Spleen (tissue), 11 donors: ENCODE measurements at regions not wholly inside any gene's neighbourhood (a gene's known extent, or its start where the extent isn't known, plus 50 kb on each side); places are given as distances from the start of the nearest gene placed in this dataset.

Experiments
- DNase-seq: peaks from one replicate; pipeline ENCODE4 v3.0.0-alpha.2; 2020
- H3K27ac ChIP-seq, 8 donors: fragments of 200-600 bp; sonication (generic) in 7 of 8; 1 replicate in 4 of 8; 2 replicates in 4 of 8; pipeline versions ENCODE4 v1.5.0 to v1.8.0; 2016 to 2021; ENCODE audit warnings: inconsistent platforms in 4 of 8, mild to moderate bottlenecking in 4 of 8, moderate library complexity in 1 of 8
- H3K27me3 ChIP-seq, 7 donors: fragments of 200-600 bp; sonication (generic) in 6 of 7; replicated peaks in 1 of 7; 1 replicate in 4 of 7; 2 replicates in 3 of 7; pipeline versions ENCODE4 v1.5.0 to v1.8.0; 2016 to 2021; ENCODE audit warnings: inconsistent platforms in 3 of 7, mild to moderate bottlenecking in 1 of 7
- H3K36me3 ChIP-seq, 6 donors: fragments of 200-600 bp; sonication (generic) in 5 of 6; 1 replicate in 4 of 6; 2 replicates in 2 of 6; pipeline versions ENCODE4 v1.5.0 to v1.8.0; 2016 to 2021; ENCODE audit warnings: inconsistent platforms in 2 of 6
- H3K4me1 ChIP-seq, 6 donors: fragments of 200-600 bp; sonication (generic) in 5 of 6; 1 replicate in 3 of 6; 2 replicates in 3 of 6; pipeline versions ENCODE4 v1.5.0 to v1.8.0; 2016 to 2021; ENCODE audit warnings: inconsistent platforms in 3 of 6
- H3K4me3 ChIP-seq, 8 donors: fragments of 200-600 bp; sonication (generic) in 7 of 8; 1 replicate in 4 of 8; 2 replicates in 4 of 8; pipeline versions ENCODE4 v1.5.0 to v1.8.0; 2016 to 2021; ENCODE audit warnings: inconsistent platforms in 4 of 8, mild to moderate bottlenecking in 4 of 8, moderate library complexity in 2 of 8
- H3K9me3 ChIP-seq, 8 donors: fragments of 200-600 bp; sonication (generic) in 7 of 8; 1 replicate in 4 of 8; 2 replicates in 4 of 8; pipeline versions ENCODE4 v1.5.0 to v1.8.0; 2016 to 2021; ENCODE audit warnings: inconsistent platforms in 4 of 8
- POLR2A ChIP-seq, 3 donors: fragments of 450-650 bp; IDR thresholded peaks; one replicate each; pipeline ENCODE4 v1.5.1; 2017; ENCODE audit warnings: antibody characterized with exemption in 3 of 3, mild to moderate bottlenecking in 1 of 3
- POLR2AphosphoS5 ChIP-seq, 3 donors: sonication (generic); formaldehyde crosslinking; IDR thresholded peaks; one replicate each; pipeline ENCODE4 v1.5.1; 2017; ENCODE audit warnings: antibody characterized with exemption in 3 of 3
- WGBS, 5 donors: extraction: QIAGEN DNeasy Blood & Tissue Kit in 3 of 5; methylation state at CpG; one replicate each; pipeline versions ENCODE4 v1.1.5 to v1.1.7; 2013 to 2018; 5-methylcytosine and 5-hydroxymethylcytosine counted together
- intact Hi-C: fragments of 100-400 bp; cut with DNase I; formaldehyde crosslinking; loops from one replicate; pipeline ENCODE4 v1.15.0; 2023; ENCODE audit warnings: low total_unique reads
- TF ChIP-seq, protein P1 (sequence below), 11 experiments: fragments of 200-600 bp in 7 of 11; fragments of 450-650 bp in 4 of 11; sonication (generic) in 4 of 11; IDR thresholded peaks in 8 of 11; conservative IDR thresholded peaks in 3 of 11; 1 replicate in 7 of 11; 2 replicates in 4 of 11; pipeline versions ENCODE4 v1.4.0 to v1.8.0; 2016 to 2021; ENCODE audit warnings: antibody characterized with exemption in 11 of 11, inconsistent platforms in 4 of 11, mild to moderate bottlenecking in 1 of 11
- donor health status: healthy with polysubstance abuse.
- donor health status: DM: no; HTN: no; CAD: no; lungs with moderate emphysema.
- donor health status: DM: no; HTN: no; CAD: no.
- donor health status: Bipolar disorder and iron deficiency.
- donor health status: healthy.
- donor health status: DM: no; HTN: no; CAD: no.
- donor health status: DM: yes; HTN: yes; CAD: no.

- Histone ChIP-seq H3K9me3 (no peaks in the 10 kb centered on the region), H3K4me1 (no peaks in the 10 kb centered on the region), H3K36me3 (no peaks in the 10 kb centered on the region), H3K4me3 (no peak overlapping the region), H3K27ac (no peak overlapping the region), H3K27me3 (no peaks in the 10 kb centered on the region)
- TF ChIP-seq, protein P1, sequence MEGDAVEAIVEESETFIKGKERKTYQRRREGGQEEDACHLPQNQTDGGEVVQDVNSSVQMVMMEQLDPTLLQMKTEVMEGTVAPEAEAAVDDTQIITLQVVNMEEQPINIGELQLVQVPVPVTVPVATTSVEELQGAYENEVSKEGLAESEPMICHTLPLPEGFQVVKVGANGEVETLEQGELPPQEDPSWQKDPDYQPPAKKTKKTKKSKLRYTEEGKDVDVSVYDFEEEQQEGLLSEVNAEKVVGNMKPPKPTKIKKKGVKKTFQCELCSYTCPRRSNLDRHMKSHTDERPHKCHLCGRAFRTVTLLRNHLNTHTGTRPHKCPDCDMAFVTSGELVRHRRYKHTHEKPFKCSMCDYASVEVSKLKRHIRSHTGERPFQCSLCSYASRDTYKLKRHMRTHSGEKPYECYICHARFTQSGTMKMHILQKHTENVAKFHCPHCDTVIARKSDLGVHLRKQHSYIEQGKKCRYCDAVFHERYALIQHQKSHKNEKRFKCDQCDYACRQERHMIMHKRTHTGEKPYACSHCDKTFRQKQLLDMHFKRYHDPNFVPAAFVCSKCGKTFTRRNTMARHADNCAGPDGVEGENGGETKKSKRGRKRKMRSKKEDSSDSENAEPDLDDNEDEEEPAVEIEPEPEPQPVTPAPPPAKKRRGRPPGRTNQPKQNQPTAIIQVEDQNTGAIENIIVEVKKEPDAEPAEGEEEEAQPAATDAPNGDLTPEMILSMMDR (IDR thresholded peaks at IDR 0.05 in 8 of 11, conservative IDR thresholded peaks at IDR 0.05 in 3 of 11): no peak
- no peak for TF ChIP-seq POLR2A (IDR thresholded peaks at IDR 0.05)
- no peak for TF ChIP-seq POLR2AphosphoS5 (IDR thresholded peaks at IDR 0.05)
- WGBS, 5 donors: 88 to 98% (median 93%) methylated on average over 4 of the region's 4 CpGs
- intact Hi-C loops: no loop called here
- DNase-seq: no peak
Measured at GRCh38 chr2:36044411-36044810, 311.2 kb upstream of the CRIM1 start.

DNA sequence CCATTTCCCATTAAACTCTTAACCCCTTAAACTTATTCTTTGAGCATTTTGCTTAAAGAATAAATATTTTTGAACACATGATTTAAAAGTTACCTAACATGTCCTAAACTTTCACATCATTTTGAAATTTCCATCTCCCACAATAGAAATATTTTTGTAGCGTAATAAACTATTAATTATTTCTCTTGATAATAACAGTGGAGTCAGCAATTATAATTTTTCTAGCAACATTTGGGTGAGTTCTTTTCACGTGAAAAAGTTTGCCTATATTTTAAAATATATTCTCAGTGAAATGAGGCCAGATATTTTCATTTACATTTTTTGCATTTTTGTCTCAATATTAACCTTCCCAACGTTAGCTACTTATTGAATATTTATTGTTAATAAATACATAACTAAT is 320.4 kb upstream of the CRIM1 start:
- Histone ChIP-seq H3K36me3 (no peaks in the 10 kb centered on the region), H3K4me1 (no peaks in the 10 kb centered on the region), H3K27ac (no peak overlapping the region), H3K9me3 (peaks cover 0 to 4% (median 0%) of the 10 kb centered on the region in 8 donors), H3K27me3 (no peaks in the 10 kb centered on the region), H3K4me3 (no peak overlapping the region)
- intact Hi-C loops: no loop called here
- no peak for DNase-seq
- TF ChIP-seq POLR2A (IDR thresholded peaks at IDR 0.05) (no peak), POLR2AphosphoS5 (IDR thresholded peaks at IDR 0.05) (no peak)
- TF ChIP-seq, protein P1 (IDR thresholded peaks at IDR 0.05 in 8 of 11, conservative IDR thresholded peaks at IDR 0.05 in 3 of 11): no peak
- 71 to 89% (median 79%) methylated on average over 3 of the region's 3 CpGs for WGBS, 5 donors

DNA sequence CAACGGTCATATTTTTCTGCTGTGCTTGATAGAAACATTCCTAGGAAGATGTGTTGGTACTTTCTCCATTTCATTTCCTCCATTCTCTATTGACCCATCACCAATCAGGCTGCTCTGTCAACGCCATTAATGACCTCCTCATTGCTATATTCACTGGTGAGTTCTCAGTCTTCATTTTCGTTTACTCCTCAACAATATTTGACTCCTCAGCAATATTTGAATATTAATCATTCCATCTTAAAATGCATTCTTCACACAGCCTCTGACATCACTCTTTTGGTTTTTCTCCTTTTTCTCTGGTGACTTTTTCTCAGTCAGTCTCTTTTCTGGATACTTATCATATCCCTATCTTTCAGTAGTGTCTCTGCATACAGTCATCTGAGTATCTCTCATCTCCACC is 323.5 kb upstream of the CRIM1 start:
- no peak overlapping the region for H3K27ac ChIP-seq
- H3K4me1 ChIP-seq: no peaks in the 10 kb centered on the region
- H3K36me3 ChIP-seq: no peaks in the 10 kb centered on the region
- intact Hi-C loops: no loop called here
- no peaks in the 10 kb centered on the region for H3K27me3 ChIP-seq
- TF ChIP-seq POLR2AphosphoS5 (IDR thresholded peaks at IDR 0.05) (no peak), POLR2A (IDR thresholded peaks at IDR 0.05) (no peak)
- TF ChIP-seq, protein P1 (IDR thresholded peaks at IDR 0.05 in 8 of 11, conservative IDR thresholded peaks at IDR 0.05 in 3 of 11): no peak
- WGBS, 5 donors: 62 to 84% (median 66%) methylated on average over 3 of the region's 3 CpGs
- no peak overlapping the region for H3K4me3 ChIP-seq
- no peak for DNase-seq
- H3K9me3 ChIP-seq: peaks cover 0 to 4% (median 0%) of the 10 kb centered on the region in 8 donors

DNA sequence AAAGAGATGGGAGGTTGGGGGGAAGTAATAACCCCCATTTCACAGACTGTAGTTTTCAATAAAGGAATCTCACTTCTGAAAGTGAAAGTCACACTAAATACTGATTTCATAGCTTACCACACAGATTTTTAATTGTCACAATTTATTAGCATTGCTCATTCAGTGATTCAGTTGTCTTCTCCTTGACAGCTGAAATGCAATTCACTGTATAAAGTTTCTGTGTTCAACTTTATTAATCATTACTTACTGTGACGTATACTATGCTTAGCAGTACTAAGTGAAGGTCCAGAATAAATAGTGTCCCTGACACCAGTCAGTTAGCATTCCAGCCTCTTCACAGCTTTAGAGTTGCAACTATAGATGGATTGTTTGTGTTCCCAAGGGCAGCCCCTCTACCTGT is 324.1 kb upstream of the CRIM1 start:
- 0 to 71% (median 54%) methylated on average over 1 of the region's 1 CpG for WGBS, 5 donors
- H3K4me1 ChIP-seq: no peaks in the 10 kb centered on the region

More for the DNA sequence above, 324.1 kb upstream of the CRIM1 start:
- Histone ChIP-seq H3K27me3 (no peaks in the 10 kb centered on the region), H3K9me3 (peaks cover 0 to 2% (median 0%) of the 10 kb centered on the region in 8 donors), H3K36me3 (no peaks in the 10 kb centered on the region), H3K4me3 (no peak overlapping the region), H3K27ac (no peak overlapping the region)
- no peak for TF ChIP-seq POLR2A (IDR thresholded peaks at IDR 0.05)
- TF ChIP-seq, protein P1 (IDR thresholded peaks at IDR 0.05 in 8 of 11, conservative IDR thresholded peaks at IDR 0.05 in 3 of 11): no peak
- no peak for TF ChIP-seq POLR2AphosphoS5 (IDR thresholded peaks at IDR 0.05)
- intact Hi-C loops: no loop called here
- DNase-seq: no peak
